Fibroblast of lung (primary cell): ENCODE measurements at regions not wholly inside any gene's neighbourhood (a gene's known extent, or its start where the extent isn't known, plus 50 kb on each side); places are given as distances from the start of the nearest gene placed in this dataset.

ENCODE experiments used
- EZH2 ChIP-seq: IDR thresholded peaks from 2 replicates; pipeline ENCODE4 v1.5.1; 2012; ENCODE audit warnings: low read length, control low read depth, mild to moderate bottlenecking; ENCODE audit errors: missing control alignments
- TF ChIP-seq, protein P1 (sequence below), 2 donors: IDR thresholded peaks in 1 of 2; conservative IDR thresholded peaks in 1 of 2; 1 replicate in 1 of 2; 2 replicates in 1 of 2; pipeline ENCODE4 v1.5.1; 2011 to 2012; ENCODE audit warnings: low read length in 2 of 2, control low read depth in 1 of 2, inconsistent platforms in 1 of 2, low read depth in 1 of 2, mild to moderate bottlenecking in 1 of 2

DNA sequence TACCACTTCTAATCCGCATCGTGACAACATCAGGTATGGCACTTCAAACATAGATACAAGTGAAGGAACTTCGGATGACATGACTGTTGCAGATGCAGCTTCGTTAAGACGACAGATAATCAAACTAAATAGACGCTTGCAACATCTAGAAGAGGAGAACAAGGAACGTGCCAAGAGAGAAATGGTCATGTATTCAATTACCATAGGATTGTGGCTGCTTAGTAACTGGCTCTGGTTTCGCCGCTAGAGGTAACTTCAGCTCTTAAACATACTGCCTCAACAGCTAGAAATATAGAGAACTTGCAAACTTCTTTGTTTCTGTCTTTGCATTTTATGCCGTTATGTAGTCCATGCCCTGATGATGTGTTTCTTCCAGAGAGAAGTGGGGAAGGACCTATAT is 530.8 kb upstream of the DIPK2B start:
- TF ChIP-seq, protein P1, sequence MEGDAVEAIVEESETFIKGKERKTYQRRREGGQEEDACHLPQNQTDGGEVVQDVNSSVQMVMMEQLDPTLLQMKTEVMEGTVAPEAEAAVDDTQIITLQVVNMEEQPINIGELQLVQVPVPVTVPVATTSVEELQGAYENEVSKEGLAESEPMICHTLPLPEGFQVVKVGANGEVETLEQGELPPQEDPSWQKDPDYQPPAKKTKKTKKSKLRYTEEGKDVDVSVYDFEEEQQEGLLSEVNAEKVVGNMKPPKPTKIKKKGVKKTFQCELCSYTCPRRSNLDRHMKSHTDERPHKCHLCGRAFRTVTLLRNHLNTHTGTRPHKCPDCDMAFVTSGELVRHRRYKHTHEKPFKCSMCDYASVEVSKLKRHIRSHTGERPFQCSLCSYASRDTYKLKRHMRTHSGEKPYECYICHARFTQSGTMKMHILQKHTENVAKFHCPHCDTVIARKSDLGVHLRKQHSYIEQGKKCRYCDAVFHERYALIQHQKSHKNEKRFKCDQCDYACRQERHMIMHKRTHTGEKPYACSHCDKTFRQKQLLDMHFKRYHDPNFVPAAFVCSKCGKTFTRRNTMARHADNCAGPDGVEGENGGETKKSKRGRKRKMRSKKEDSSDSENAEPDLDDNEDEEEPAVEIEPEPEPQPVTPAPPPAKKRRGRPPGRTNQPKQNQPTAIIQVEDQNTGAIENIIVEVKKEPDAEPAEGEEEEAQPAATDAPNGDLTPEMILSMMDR (conservative IDR thresholded peaks at IDR 0.05 in 1 of 2, IDR thresholded peaks at IDR 0.05 in 1 of 2; ENCODE audit: low read depth in 1 of 2, low read length in 2 of 2) = no peak
- TF ChIP-seq EZH2 = no peak
